Activated T-helper 1 cell treated with anti-CD3 and anti-CD28 coated beads, Interleukin-2, amount 50 U/mL, for 16 hours (primary cell): ENCODE measurements at regions not wholly inside any gene's neighbourhood (a gene's known extent, or its start where the extent isn't known, plus 50 kb on each side); places are given as distances from the start of the nearest gene placed in this dataset.
"Not testable (repeated sequence)": the region's sequence is repeated elsewhere in the genome, so short reads cannot be mapped to it uniquely, and the experiment has no call there.

Source experiments
- DNase-seq, 2 donors: peaks; one replicate each; pipeline ENCODE4 v3.0.0-alpha.2; 2020; ENCODE audit warnings: low read depth in 1 of 2, low spot score in 1 of 2

DNA sequence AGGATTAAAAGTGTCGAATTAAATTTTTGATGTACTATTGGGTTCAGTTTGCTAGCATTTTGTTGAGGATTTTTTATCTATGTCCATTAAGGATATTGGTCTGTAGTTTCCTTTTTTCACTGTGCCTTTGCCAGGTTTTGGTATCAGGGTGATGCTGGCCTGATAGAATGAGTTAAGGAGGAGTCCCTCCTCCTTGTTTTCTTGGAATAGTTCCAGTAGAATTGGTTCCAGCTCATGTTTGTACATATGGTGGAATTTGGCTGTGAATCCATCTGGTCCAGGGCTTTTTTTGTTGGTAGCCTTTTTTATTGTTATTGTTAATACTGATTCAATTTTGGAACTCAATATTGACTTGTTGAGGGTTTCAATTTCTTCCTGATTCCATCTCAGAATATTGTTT, 141.8 kb downstream of the SIM1 start:
- no peak for DNase-seq

DNA sequence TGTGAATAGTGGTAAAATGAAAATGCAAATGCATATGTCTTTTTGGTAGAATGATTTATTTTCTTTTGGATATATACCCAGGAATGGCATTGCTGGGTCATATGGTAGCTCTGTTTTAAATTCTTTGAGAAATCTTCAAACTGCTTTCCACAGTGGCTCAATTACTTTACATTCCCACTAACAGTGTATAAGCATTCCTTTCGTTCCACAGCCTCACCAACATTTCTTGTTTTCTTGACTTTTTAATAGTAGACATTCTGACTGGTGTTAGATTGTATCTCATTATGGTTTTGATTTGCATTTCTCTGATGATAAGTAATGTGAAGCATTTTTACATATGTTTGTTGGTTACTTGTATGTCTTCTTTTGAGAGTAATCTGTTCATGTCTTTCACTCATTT, 144.0 kb downstream of the SIM1 start:
- no peak for DNase-seq

DNA sequence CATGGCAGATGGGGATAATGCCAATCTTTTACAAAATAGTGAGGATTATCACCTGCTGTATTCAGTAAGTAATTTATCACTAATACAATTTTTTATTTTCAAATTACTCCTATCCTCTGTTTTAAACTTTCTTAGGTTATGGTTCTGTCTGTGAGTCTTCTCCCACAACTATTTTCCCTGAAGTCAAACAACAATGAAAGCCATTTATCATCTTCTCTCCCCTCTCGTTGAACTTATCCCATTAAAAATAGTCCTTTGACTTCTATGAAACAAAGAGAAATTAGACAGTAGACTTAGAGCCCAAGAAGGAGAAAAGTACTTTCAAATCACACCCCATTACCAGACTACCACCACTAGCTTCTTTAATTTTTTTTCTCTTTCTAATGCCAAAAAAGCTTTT, 147.7 kb downstream of the SIM1 start:
- DNase-seq: no peak

DNA sequence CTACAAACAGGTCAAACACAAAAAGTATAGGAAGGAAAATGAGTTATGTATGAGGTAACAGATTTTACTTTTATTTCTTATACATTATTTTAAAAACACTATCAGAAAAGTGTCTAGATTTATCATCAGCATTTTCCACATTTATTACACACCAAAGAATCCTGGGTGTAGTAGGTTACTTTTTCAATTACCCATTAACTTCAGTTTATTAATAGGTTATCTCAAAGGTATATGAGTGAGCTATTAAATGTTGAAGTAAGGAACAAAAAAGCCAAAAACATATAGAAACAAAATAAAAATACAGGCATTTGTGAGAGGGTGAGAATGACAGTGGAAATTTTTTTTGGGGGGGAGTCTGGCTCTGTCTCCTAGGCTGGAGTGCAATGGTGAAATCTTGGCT, 150.5 kb downstream of the SIM1 start:
- no peak for DNase-seq

DNA sequence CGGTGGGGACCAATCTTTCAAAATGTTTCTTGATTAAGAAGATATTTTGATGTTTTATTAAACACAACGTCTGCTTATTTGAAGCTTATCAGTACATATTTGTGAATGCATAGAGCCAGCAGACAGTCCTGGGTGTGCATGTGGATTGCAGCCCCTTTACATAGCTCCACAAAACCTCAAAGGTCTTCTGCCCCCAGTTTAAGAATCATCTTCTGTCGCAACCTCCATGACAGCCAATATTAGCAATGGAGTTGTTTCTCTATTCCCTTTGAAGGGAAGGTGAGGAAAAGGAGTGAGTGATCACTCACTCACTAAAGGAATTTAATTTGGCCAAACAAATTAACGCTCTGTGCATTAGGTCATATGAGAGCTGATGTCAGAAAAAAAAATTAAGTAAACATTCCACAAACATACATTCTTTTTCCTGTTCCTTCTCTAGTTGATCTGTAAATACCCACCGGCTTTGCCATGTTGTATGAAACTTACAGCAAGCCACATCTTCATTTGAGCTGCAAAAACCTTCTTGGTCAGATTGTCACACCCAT, 152.9 kb downstream of the SIM1 start:
- DNase-seq: no peak

DNA sequence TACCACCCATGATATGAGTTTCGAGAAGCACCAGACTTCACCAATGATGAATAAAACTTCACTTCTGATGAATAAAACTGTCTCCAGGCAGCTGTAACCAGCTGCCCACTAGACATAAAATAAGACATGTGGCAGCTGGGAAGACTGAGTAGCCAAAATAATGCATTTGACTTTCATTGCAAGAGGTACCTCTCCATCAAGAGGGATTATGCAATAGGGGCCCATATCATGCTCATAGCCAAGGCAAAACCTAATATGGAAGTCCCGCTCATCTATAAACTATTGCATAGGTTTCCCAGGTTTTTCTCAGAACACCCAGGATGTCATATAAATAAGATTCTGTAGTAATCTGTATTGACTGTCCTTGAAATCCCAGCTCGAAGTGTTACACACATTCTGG, 155.5 kb downstream of the SIM1 start:
- no peak for DNase-seq

DNA sequence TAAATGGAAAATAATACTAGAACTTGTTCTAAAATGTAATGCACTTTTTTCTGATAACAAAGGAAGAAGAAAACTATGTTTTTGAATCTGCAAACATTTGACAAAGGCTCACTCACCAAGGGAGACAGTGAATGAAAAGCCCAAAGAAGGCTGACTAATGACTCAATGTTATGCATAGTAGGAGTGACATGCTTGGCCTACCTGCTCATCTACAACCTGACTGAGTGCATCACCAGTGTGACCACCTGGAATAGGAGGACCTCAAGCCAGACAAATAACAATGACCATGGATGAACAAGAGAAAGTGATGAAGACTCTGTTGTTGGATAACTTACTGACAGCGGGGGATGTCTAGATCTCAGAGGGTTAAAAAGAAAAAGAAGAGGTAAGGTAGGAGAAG, 157.2 kb downstream of the SIM1 start:
- no peak for DNase-seq

DNA sequence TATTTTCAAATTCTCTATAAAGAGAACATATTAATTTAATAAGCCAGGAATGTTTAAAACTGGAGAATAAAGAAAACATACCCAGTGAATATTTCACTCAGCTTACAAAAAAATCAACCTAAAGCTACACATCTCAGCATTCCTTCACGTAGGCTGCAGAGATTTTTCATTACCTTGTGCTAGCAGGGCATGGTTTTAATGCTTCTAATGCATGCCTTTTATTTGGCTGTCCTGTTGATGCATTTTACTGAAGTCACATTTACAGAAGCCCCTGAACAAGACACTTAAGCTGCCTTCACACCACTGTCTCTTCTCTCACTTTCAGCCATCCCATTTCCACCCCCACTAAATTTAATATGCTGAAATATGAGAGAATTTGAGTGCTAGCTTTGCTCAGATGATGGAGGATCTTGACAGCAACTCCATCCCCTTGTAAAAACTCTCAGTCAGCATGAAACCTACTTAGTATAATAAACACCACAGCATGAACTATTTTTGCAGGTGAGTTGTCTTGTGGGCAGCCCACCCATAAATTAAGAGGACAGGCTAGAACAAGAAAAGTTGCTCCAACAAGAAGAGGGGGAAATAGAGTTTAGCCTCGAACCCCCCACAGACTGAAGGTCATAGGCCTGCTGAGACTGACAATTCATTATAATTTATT, 159.4 kb downstream of the SIM1 start:
- DNase-seq: no peak

DNA sequence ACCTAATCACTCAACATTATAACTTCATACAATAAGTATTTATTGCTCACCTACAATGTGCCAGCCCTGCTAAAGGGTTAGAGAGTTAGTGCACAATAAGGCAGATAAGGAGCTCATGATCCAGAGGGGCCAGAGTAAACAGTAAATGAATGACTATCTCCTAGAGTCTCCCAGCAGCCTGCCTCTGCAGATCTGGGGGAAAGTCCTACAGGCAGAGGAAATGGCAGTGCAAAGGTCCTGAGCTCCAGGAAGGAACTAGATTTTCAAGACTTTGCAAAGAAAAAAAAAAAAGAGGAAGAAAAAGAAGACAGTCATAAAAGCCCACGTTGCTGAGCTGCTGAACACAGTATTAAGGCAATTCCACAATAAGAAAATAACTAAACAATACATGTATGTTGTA, 160.1 kb downstream of the SIM1 start:
- no peak for DNase-seq

DNA sequence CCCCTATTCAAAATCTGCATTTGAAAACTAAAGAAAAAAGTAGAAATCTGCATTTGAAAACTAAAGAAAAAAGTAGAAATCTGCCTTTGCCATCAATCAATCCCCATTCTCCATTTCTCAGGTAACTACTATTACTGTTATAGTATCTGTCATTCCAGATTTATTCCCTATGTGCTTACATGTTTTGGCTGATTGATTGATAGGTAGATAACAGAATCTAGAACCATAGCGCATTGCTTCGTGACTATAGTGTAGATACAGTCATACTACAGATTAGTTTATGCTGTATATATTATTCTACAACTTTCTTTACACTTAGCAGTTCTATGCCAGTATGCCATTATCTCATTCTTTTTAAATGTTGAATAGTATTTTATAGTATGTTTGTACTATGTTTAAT, 163.0 kb downstream of the SIM1 start:
- DNase-seq: no peak

DNA sequence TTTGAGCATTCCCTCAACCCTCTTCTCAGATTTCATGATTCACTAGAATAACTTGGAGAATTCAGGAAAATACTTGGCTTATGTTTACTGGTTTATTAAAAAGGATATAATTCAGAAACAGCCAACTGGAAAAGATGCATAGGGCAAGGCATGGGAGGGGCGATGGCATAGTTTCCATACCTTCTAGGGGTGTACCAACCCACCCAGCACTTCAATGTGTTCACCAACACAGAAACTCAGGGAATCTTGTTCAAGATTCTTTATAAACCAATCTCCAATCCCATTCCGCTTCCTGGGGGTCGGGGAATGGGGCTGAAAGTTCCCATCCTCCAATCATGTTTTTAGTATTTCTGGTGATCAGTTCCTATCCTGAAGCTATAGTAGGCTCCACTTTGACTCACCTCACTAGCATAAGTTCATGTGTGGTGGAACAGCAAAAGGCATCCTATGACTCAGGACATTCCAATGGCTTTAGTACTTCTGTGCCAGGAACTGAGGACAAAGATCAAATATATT, 164.4 kb downstream of the SIM1 start:
- DNase-seq: no peak

DNA sequence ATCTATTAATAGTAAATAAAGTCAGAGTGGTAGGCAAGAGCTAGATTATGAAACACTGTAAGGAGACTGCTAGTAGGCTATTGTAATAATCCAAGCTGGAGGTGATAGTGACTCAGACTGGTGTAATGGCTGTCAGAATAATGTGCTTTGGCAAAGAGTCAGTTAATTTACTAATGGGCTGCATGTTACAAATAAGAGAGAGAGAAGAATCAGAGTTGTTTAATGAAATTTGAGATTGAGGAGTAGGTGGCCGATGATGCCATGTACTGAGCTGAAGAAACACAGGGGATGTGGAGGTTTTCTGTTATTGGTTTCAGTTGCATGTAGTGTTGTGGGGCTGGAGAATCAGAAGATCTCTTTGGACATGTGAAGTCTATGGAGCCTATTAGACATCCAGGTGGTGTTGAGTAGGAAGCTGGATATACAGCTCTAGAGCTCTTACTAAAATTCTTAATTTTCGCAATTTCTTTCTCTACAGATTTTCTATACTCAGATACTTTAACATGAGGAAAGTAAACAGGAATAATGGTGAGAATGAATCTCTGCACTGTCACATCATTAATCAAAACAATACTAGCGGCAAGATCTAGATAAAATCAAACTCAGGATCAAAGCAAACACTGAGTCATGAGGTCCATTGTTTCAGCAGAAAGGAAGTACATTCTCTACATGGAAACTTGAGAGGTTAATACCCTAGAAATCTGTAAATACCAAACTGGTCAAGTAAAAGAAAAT, 167.7 kb downstream of the SIM1 start:
- DNase-seq: no peak

DNA sequence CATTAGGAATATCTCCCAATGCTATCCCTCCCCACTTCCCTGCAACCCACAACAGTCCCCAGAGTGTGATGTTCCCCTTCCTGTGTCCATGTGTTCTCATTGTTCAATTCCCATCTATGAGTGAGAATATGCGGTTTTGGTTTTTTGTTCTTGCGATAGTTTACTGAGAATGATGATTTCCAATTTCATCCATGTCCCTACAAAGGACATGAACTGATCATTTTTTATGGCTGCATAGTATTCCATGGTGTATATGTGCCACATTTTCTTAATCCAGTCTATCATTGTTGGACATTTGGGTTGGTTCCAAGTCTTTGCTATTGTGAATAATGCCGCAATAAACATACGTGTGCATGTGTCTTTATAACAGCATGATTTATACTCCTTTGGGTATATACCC, 169.5 kb downstream of the SIM1 start:
- not testable (repeated sequence) for DNase-seq

DNA sequence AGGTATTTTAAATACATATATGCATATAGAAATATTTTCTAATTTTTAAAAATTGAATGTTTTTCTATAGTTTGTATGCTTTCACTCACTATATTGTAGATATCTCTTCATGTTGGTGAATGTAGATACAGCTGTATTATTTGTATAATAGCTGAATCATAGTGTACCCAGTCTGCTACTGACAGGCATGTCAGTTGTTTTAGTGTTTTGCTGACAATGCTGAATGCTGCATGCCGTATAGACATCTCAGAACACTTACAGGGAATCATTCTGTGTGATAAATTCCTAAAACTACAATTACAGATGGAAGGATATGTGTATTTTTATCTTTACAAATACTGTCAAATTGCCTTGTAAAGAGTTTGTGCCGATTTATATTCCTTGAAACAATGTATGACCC, 175.4 kb downstream of the SIM1 start:
- DNase-seq: no peak

DNA sequence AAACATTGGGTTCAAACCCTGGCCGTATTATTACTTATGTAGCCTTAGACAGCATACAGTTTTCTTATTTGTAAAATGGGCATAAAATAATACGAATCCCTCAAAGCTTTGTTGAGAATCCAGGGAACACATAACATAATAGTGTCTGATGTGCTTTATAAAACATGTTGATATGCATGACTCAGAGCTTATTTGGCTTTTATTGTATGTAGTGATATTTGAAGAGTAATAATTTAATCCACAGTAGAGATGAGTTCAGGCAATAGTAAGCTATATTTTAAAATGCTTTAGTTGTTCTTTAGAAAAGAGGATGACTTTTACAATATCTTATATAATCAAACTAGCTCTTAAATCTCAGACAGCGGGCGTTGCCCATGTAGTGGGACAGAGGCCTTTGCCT, 176.4 kb downstream of the SIM1 start:
- no peak for DNase-seq

DNA sequence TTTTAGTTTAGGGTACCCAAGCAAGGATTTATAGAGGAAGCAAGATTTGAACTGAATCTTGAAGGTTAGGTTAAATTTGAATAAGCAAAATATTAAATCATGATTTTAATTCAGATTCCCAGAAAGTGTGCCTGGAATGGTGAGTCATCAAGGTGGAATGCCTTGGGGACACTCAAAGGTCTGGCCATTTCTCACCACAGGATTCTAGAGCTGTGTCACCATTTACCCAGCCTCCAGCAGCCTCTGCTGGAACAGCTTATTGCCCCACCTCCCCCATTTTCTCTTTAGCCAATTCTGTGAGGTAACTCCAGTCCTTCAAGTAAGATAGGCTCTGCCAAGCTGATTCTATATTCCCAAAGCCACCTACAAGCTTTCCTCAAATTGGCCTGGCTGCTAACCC, 181.4 kb downstream of the SIM1 start:
- DNase-seq: no peak

DNA sequence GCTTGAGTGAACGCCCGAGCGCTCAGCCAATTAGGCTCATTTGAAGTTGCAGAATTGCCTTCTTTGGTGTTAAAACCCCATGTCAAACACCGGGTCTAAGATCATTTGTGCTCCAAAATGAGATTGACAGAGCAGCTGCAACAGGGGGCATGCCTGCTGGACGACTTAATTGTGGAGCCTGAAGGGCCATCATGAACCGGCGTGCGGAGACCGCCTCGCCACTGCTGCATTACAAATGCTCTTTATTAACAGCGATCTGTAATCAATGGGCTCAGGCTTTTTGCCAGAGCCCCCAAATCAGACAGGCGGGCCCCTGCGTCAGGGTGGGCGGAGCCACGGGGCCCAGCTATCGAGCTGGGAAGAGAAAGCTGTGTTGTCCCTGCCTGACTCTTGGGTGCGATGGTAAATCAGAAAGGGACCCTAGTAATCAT, 183.2 kb downstream of the SIM1 start:
- no peak for DNase-seq

DNA sequence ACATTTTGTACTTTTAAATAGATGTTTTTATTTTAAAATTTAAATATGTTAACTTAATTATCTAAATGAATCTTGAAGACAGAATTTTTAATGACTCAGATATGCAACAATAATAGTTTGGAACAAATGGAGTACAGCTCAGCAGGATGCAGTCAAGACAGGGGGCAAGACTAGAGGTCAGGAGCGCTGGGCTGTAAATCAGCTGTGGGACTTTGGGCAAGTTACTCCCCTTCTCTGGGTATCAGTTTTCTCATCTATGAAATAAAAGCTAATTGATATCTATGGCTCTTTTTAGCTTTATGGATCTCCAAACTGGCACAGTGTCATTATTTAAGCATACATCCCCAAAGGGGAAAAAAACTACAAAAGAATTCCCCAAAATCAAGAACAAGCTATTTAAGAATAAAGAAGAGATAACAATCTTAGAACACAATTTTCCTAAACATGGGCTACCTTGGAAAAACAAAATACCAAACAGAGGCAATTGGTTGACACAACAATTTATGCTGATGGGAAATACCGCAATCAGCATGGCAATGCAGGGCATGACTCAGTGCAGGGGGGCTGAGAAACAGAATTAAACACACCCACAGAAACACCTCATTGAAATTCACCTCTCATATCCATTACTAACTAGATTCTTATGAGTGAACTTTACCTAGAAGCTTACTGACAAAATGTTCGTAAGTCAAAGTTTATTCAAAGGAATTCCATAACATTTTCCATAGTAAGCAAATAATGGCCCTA, 188.2 kb downstream of the SIM1 start:
- DNase-seq: no peak

DNA sequence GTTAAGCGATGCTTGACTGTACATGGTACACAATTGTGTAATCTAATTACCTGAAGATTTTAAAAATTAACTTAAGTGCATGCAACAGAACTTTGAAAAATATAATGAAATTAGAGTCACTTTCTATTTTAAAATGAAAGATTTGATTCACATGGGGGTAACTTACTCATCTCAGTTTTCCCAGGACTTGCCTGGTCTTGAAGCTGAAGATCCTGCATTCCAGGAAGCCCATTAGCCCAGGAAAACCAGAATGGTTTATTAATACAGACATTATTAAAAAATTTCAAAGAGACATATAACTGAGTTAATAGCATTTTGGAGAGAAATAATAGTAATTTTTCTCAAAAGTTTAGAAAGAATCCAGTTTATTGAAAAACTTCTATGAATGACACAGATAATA, 190.6 kb downstream of the SIM1 start:
- no peak for DNase-seq

DNA sequence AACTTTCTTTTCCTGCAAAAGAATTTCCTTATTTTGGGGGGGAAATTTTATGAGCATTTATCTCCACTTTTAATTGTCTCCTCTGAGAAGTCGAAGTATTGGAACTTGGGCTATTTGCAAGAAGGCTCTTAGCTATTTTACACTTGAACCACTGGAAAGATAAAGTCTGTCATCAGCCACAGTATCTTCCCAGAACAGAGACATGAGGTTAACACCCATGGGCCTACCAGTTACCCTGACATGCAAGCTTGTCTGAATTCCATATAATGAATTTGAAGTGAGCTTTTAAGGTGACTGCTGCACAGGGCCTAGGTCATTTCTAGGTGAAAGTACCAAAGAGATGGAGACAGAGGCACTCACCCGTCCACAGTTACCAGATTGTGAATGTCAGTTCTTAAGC, 193.1 kb downstream of the SIM1 start:
- DNase-seq: no peak

DNA sequence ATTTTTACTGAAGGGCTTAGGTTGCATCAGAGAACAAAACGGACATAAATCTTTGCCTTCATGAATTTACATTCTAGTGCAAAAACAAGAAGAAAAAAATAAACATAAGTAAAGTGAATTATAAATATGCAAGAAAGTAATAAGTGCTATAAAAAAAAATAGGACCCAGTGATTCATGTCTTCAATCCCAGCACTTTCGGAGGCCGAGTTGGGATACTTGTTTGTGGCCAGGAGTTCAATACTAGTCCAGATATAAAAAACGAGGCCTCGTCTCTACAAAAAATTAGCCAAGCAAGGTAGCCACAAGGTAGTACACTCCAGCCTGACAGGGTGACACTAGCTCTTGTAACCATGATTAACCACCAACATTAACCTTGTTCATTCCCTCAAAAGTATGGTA, 193.5 kb downstream of the SIM1 start:
- DNase-seq: no peak

DNA sequence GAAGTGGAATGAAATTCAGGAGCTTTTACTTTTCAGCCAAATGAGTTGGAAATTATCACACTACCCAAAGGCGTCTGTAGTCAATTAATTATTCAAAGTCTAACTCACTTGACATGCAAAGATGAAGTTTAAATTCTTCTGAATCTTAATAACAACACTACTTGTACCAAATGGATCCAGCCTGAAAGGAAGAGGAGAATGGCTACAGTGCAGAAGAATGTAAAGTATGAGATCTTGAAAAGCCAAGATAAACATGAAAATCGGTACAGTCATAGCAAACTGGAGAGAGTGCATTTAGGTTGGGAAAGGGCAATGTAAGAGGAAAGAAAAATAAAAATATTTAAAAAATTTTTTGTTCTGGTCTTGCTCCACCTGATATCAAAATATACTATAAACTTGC, 195.5 kb downstream of the SIM1 start:
- no peak for DNase-seq
